HCT116 (cell line): ENCODE measurements at regions not wholly inside any gene's neighbourhood (a gene's known extent, or its start where the extent isn't known, plus 50 kb on each side); places are given as distances from the start of the nearest gene placed in this dataset.

Experiments used
- ATAC-seq: fragments of 200-7000 bp; cut with Tn5 transposase; 2 replicates; pipeline ENCODE4 v1.9.1; 2020; ENCODE audit warnings: mild to moderate bottlenecking, moderate library complexity
- BruUV-seq: library from RNA; stranded (reverse); fragments of 400-500 nt; replicated peaks from 2 replicates; lab custom pipeline; 2021; lab: Mats Ljungman, UMichigan
- CTCF ChIA-PET: fragments of 300-600 bp; sonication (Branson Sonifier 250); formaldehyde crosslinking; loops from one replicate; lab custom pipeline; 2021; ENCODE audit warnings: antibody characterized with exemption; lab: Charles Lee
- POLR2A ChIA-PET: fragments of 300-600, 350-600 bp; sonication (Branson Sonifier 250); formaldehyde crosslinking; loops from one replicate; lab custom pipeline; 2021; ENCODE audit warnings: antibody characterized with exemption; lab: Charles Lee
- RAD21 ChIA-PET, 2 experiments: fragments of 300-600 bp; sonication (Branson Sonifier 250); formaldehyde crosslinking; loops; one replicate each; lab custom pipeline; 2023; ENCODE audit warnings: low total read pairs in 2 of 2; ENCODE audit not compliant: uncharacterized antibody in 2 of 2, unreplicated experiment in 2 of 2, low non-redundant PET in 1 of 2; lab: Charles Lee
- DNase-seq: peaks from one replicate; pipeline ENCODE4 v3.0.0-alpha.2; 2010; ENCODE audit warnings: low read depth, low spot score
- H2AFZ ChIP-seq: fragments of 200-600 bp; shearing (Covaris generic), sonication (generic); 2 replicates; pipeline ENCODE4 v1.6.1; 2017; ENCODE audit warnings: low read depth, mixed run types, mixed read lengths, antibody characterized with exemption, low read length; ENCODE audit not compliant: poor library complexity, severe bottlenecking
- H3K27ac ChIP-seq: 2 replicates; pipeline ENCODE4 v1.5.1; 2012; ENCODE audit warnings: low read depth, low read length
- H3K27me3 ChIP-seq: fragments of 200-600 bp; sonication (generic); 2 replicates; pipeline ENCODE4 v1.6.1; 2016; ENCODE audit warnings: mixed run types, low read length, mixed read lengths; ENCODE audit not compliant: insufficient read depth
- H3K36me3 ChIP-seq, 2 experiments: fragments of 200-500 bp in 1 of 2; fragments of 200-600 bp in 1 of 2; sonication (Bioruptor generic) in 1 of 2; sonication (generic) in 1 of 2; 2 replicates each; pipeline versions ENCODE4 v1.5.1 to v1.6.1; 2014 to 2016; ENCODE audit warnings: low read length in 2 of 2, inconsistent platforms in 1 of 2, mixed read lengths in 1 of 2, mixed run types in 1 of 2; ENCODE audit not compliant: insufficient read depth in 2 of 2, control insufficient read depth in 1 of 2
- H3K4me1 ChIP-seq, 2 experiments: fragments of 200-600 bp in 1 of 2; sonication (generic) in 1 of 2; 2 replicates each; pipeline versions ENCODE4 v1.5.1 to v1.6.1; 2012 to 2017; ENCODE audit warnings: low read length in 2 of 2, inconsistent platforms in 1 of 2, mild to moderate bottlenecking in 1 of 2, mixed read lengths in 1 of 2, mixed run types in 1 of 2, moderate library complexity in 1 of 2; ENCODE audit not compliant: insufficient read depth in 2 of 2, control insufficient read depth in 1 of 2
- H3K4me2 ChIP-seq: fragments of 200-600 bp; sonication (generic); 2 replicates; pipeline ENCODE4 v1.6.1; 2017; ENCODE audit warnings: mixed run types, low read length, mixed read lengths
- H3K4me3 ChIP-seq, 2 experiments: fragments of 200-600 bp in 1 of 2; sonication (generic) in 1 of 2; replicated peaks in 1 of 2; 2 replicates each; pipeline ENCODE4 v1.5.1; 2011 to 2016; ENCODE audit warnings: low read length in 2 of 2, control low read depth in 1 of 2, low read depth in 1 of 2, mild to moderate bottlenecking in 1 of 2, mixed read lengths in 1 of 2, mixed run types in 1 of 2
- H3K79me2 ChIP-seq: fragments of 200-600 bp; sonication (generic); 2 replicates; pipeline ENCODE4 v1.6.1; 2017; ENCODE audit warnings: mild to moderate bottlenecking, mixed run types, low read length, moderate library complexity, mixed read lengths; ENCODE audit not compliant: insufficient read depth
- H3K9ac ChIP-seq: fragments of 200-600 bp; sonication (generic); 2 replicates; pipeline ENCODE4 v1.6.1; 2016; ENCODE audit warnings: low read length, mixed read lengths
- H3K9me2 ChIP-seq: fragments of 200-600 bp; sonication (generic), shearing (Covaris generic); 2 replicates; pipeline ENCODE4 v1.6.1; 2017; ENCODE audit warnings: mixed run types, mild to moderate bottlenecking, moderate library complexity; ENCODE audit not compliant: insufficient read depth
- H3K9me3 ChIP-seq, 2 experiments: fragments of 200-500 bp in 1 of 2; fragments of 200-600 bp in 1 of 2; sonication (Bioruptor generic) in 1 of 2; sonication (generic) in 1 of 2; 2 replicates each; pipeline ENCODE4 v1.6.1; 2014 to 2017; ENCODE audit warnings: low read length in 2 of 2, mixed read lengths in 2 of 2, inconsistent platforms in 1 of 2, low read depth in 1 of 2, mild to moderate bottlenecking in 1 of 2, mixed run types in 1 of 2, moderate library complexity in 1 of 2; ENCODE audit not compliant: control insufficient read depth in 1 of 2, insufficient read depth in 1 of 2
- H4K20me1 ChIP-seq: fragments of 200-600 bp; sonication (generic), shearing (Covaris generic); 2 replicates; pipeline ENCODE4 v1.6.1; 2017; ENCODE audit warnings: mixed run types, mild to moderate bottlenecking, moderate library complexity; ENCODE audit not compliant: insufficient read depth
- CBX3 ChIP-seq: IDR thresholded peaks from 2 replicates; pipeline ENCODE4 v1.6.1; 2012; ENCODE audit warnings: low read depth
- CEBPB ChIP-seq: IDR thresholded peaks from 2 replicates; pipeline ENCODE4 v1.6.1; 2012; ENCODE audit warnings: low read depth
- EGR1 ChIP-seq: IDR thresholded peaks from 2 replicates; pipeline ENCODE4 v1.6.1; 2012; ENCODE audit warnings: low read depth
- ELF1 ChIP-seq: IDR thresholded peaks from 2 replicates; pipeline ENCODE4 v1.6.1; 2012; ENCODE audit warnings: low read depth, borderline replicate concordance
- EZH2 ChIP-seq: fragments of 200-600 bp; sonication (generic); IDR thresholded peaks from 2 replicates; pipeline ENCODE4 v1.6.1; 2017; ENCODE audit warnings: antibody characterized with exemption, mixed run types
- EZH2phosphoT487 ChIP-seq: fragments of 200-600 bp; IDR thresholded peaks from 2 replicates; pipeline ENCODE4 v1.6.1; 2018; ENCODE audit warnings: antibody characterized with exemption, borderline replicate concordance
- JUND ChIP-seq: IDR thresholded peaks from 2 replicates; pipeline ENCODE4 v1.6.1; 2012
- POLR2A ChIP-seq: IDR thresholded peaks from 2 replicates; pipeline ENCODE4 v1.7.0; 2011; ENCODE audit warnings: borderline replicate concordance; ENCODE audit not compliant: insufficient read depth, insufficient read length; ENCODE audit errors: extremely low read depth
- POLR2AphosphoS5 ChIP-seq: IDR thresholded peaks from 2 replicates; pipeline ENCODE4 v1.6.1; 2011; ENCODE audit warnings: mild to moderate bottlenecking, low read depth, low read length, moderate library complexity
- SIN3A ChIP-seq: IDR thresholded peaks from 2 replicates; pipeline ENCODE4 v1.6.1; 2012; ENCODE audit warnings: low read depth
- SP1 ChIP-seq: IDR thresholded peaks from 2 replicates; pipeline ENCODE4 v1.6.1; 2012; ENCODE audit warnings: low read depth
- SRF ChIP-seq: IDR thresholded peaks from 2 replicates; pipeline ENCODE4 v1.6.1; 2012; ENCODE audit warnings: low read depth
- TCF7L2 ChIP-seq: IDR thresholded peaks from 2 replicates; pipeline ENCODE4 v1.7.0; 2011; ENCODE audit warnings: borderline replicate concordance, inconsistent platforms; ENCODE audit not compliant: insufficient read depth, insufficient read length; ENCODE audit errors: extremely low read depth
- ZFX ChIP-seq: fragments of 450-650 bp; IDR thresholded peaks from 2 replicates; pipeline ENCODE4 v1.6.1; 2017
- intact Hi-C: fragments of 100-400 bp; cut with micrococcal nuclease; formaldehyde crosslinking; loops from 2 replicates; pipeline ENCODE4 v1.10.0; 2022
- TF ChIP-seq, protein P1 (sequence below): IDR thresholded peaks from 2 replicates; pipeline ENCODE4 v1.6.1; 2012
- TF ChIP-seq, protein P2 (sequence below), 3 experiments: fragments of 200-600 bp in 1 of 3; sonication (generic) in 1 of 3; IDR thresholded peaks in 2 of 3; conservative IDR thresholded peaks in 1 of 3; 2 replicates each; pipeline ENCODE4 v1.5.1; 2012 to 2017; ENCODE audit warnings: low read depth in 2 of 3, low read length in 2 of 3, antibody characterized with exemption in 1 of 3, borderline replicate concordance in 1 of 3, control low read depth in 1 of 3, mild to moderate bottlenecking in 1 of 3, mixed read lengths in 1 of 3, mixed run types in 1 of 3, moderate library complexity in 1 of 3; ENCODE audit not compliant: insufficient read depth in 1 of 3

DNA sequence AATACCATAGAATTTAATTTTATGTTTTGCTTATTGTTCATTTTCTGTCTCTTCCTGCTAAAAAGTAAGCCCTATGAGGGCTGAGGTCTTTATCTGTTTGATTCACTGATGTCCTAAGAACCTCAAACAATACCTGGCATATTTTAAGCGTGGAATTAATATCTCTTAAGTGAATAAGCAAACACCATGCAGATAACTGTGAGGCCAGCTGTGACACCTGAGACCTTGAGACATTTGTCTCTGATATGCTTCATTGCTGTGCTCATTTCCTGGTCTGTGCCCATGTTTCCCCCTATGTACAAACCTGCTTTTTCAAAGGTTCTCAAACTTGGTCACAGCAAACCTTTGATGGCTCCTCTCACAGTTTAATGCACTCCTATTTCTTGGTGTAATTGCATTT lies 254.6 kb downstream of the COG6 start (continued):
- TF ChIP-seq, protein P1, sequence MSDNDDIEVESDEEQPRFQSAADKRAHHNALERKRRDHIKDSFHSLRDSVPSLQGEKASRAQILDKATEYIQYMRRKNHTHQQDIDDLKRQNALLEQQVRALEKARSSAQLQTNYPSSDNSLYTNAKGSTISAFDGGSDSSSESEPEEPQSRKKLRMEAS: no peak
- no peak for TF ChIP-seq POLR2AphosphoS5
- TF ChIP-seq, all 23 proteins: peak for 0

DNA sequence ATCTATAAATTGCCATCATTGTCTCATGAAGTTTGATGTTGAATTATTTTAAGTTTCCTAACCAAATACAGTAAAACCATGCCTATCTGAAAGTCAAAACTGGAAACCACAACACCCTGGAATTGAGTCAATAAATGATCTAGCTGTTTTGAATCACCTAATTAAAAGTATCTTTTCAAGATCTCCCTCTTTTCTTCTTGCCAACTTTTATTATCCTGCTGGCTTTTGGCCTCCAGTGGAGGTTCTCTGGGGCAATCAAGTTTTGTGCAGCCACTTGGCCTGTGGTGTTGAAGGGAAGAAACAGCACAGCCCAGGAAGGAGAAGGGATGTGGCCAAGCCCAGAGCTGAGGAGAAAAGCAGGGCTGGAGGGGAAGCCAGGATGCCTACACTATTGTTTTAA lies 255.4 kb downstream of the COG6 start:
- H3K27me3 ChIP-seq: no peaks in the 10 kb centered on the region
- no peaks in the 10 kb centered on the region for H3K36me3 ChIP-seq
- H4K20me1 ChIP-seq: no peaks in the 10 kb centered on the region
- no peaks in the 10 kb centered on the region for H3K9me2 ChIP-seq
- no TSS peak for BruUV-seq
- no peak for TF ChIP-seq EZH2
- TF ChIP-seq, all 23 proteins: peak for 0
- no peak overlapping the region for H3K4me2 ChIP-seq
- no peak overlapping the region for H3K27ac ChIP-seq
- ATAC-seq (no peak), DNase-seq (no peak)
- CTCF ChIA-PET: no interaction called here
- H3K79me2 ChIP-seq: no peaks in the 10 kb centered on the region
- POLR2A ChIA-PET: no interaction called here
- no peak overlapping the region for H2AFZ ChIP-seq
- no peak overlapping the region for H3K4me3 ChIP-seq
- H3K4me1 ChIP-seq: no peaks in the 10 kb centered on the region
- no peaks in the 10 kb centered on the region for H3K9me3 ChIP-seq
- RAD21 ChIA-PET: no interaction called here
- no peak overlapping the region for H3K9ac ChIP-seq
- intact Hi-C loops: no loop called here

DNA sequence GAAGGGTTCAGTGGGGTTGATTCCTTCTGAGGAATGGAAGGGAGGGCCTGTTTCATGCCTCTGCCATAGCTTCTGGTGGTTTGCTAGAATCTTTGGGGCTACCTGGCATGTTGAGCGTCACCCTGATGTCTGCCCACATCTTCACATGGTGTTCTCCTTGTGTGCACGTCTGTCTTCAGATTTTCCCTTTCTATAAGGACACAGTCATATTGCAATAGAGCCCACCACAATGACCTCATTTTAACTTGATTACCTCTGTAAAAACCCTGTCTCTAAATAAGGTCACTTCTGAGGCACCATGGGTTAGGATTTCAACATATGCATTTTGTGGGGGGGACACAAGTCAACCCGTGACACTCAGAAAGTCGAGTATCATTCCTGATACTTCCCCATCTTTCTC lies 257.9 kb downstream of the COG6 start:
- no peak overlapping the region for H2AFZ ChIP-seq
- H3K9me3 ChIP-seq: no peaks in the 10 kb centered on the region
- intact Hi-C loops: no loop called here
- H3K27me3 ChIP-seq: no peaks in the 10 kb centered on the region
- no peak overlapping the region for H3K9ac ChIP-seq
- ATAC-seq (no peak), DNase-seq (no peak)
- no peaks in the 10 kb centered on the region for H3K4me1 ChIP-seq
- H3K27ac ChIP-seq: no peak overlapping the region
- H3K4me3 ChIP-seq: no peak overlapping the region
- ChIA-PET CTCF (interaction anchor here (1.7 kb wide), 1 partner anchor 29 kb away, joined by 3 read pairs; no protein-coding TSS in a partner anchor), POLR2A (no interaction called here), RAD21 (no interaction called here)
- no peaks in the 10 kb centered on the region for H3K79me2 ChIP-seq
- H3K4me2 ChIP-seq: no peak overlapping the region
- BruUV-seq: no TSS peak
- no peaks in the 10 kb centered on the region for H4K20me1 ChIP-seq
- no peaks in the 10 kb centered on the region for H3K36me3 ChIP-seq
- H3K9me2 ChIP-seq: no peaks in the 10 kb centered on the region
- TF ChIP-seq EZH2 (no peak), POLR2AphosphoS5 (no peak), TCF7L2 (no peak), JUND (no peak), SIN3A (no peak), CBX3 (no peak), EZH2phosphoT487 (no peak), CEBPB (no peak), ELF1 (no peak), POLR2A (no peak), SRF (no peak), EGR1 (no peak), SP1 (no peak), ZFX (no peak)
- TF ChIP-seq, protein P2, sequence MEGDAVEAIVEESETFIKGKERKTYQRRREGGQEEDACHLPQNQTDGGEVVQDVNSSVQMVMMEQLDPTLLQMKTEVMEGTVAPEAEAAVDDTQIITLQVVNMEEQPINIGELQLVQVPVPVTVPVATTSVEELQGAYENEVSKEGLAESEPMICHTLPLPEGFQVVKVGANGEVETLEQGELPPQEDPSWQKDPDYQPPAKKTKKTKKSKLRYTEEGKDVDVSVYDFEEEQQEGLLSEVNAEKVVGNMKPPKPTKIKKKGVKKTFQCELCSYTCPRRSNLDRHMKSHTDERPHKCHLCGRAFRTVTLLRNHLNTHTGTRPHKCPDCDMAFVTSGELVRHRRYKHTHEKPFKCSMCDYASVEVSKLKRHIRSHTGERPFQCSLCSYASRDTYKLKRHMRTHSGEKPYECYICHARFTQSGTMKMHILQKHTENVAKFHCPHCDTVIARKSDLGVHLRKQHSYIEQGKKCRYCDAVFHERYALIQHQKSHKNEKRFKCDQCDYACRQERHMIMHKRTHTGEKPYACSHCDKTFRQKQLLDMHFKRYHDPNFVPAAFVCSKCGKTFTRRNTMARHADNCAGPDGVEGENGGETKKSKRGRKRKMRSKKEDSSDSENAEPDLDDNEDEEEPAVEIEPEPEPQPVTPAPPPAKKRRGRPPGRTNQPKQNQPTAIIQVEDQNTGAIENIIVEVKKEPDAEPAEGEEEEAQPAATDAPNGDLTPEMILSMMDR (IDR thresholded peaks at IDR 0.05 in 2 of 3, conservative IDR thresholded peaks at IDR 0.05 in 1 of 3; ENCODE audit: borderline replicate concordance in 1 of 3, insufficient read depth in 1 of 3, low read depth in 2 of 3, low read length in 2 of 3): no peak
